HCT116 (cell line): ENCODE measurements at regions not wholly inside any gene's neighbourhood (a gene's known extent, or its start where the extent isn't known, plus 50 kb on each side); places are given as distances from the start of the nearest gene placed in this dataset.

Experiments used
- ATAC-seq: fragments of 200-7000 bp; cut with Tn5 transposase; 2 replicates; pipeline ENCODE4 v1.9.1; 2020; ENCODE audit warnings: mild to moderate bottlenecking, moderate library complexity
- BruUV-seq: library from RNA; stranded (reverse); fragments of 400-500 nt; replicated peaks from 2 replicates; lab custom pipeline; 2021; lab: Mats Ljungman, UMichigan
- CTCF ChIA-PET: fragments of 300-600 bp; sonication (Branson Sonifier 250); formaldehyde crosslinking; loops from one replicate; lab custom pipeline; 2021; ENCODE audit warnings: antibody characterized with exemption; lab: Charles Lee
- POLR2A ChIA-PET: fragments of 300-600, 350-600 bp; sonication (Branson Sonifier 250); formaldehyde crosslinking; loops from one replicate; lab custom pipeline; 2021; ENCODE audit warnings: antibody characterized with exemption; lab: Charles Lee
- RAD21 ChIA-PET, 2 experiments: fragments of 300-600 bp; sonication (Branson Sonifier 250); formaldehyde crosslinking; loops; one replicate each; lab custom pipeline; 2023; ENCODE audit warnings: low total read pairs in 2 of 2; ENCODE audit not compliant: uncharacterized antibody in 2 of 2, unreplicated experiment in 2 of 2, low non-redundant PET in 1 of 2; lab: Charles Lee
- DNase-seq: peaks from one replicate; pipeline ENCODE4 v3.0.0-alpha.2; 2010; ENCODE audit warnings: low read depth, low spot score
- H2AFZ ChIP-seq: fragments of 200-600 bp; shearing (Covaris generic), sonication (generic); 2 replicates; pipeline ENCODE4 v1.6.1; 2017; ENCODE audit warnings: low read depth, mixed run types, mixed read lengths, antibody characterized with exemption, low read length; ENCODE audit not compliant: poor library complexity, severe bottlenecking
- H3K27ac ChIP-seq: 2 replicates; pipeline ENCODE4 v1.5.1; 2012; ENCODE audit warnings: low read depth, low read length
- H3K27me3 ChIP-seq: fragments of 200-600 bp; sonication (generic); 2 replicates; pipeline ENCODE4 v1.6.1; 2016; ENCODE audit warnings: mixed run types, low read length, mixed read lengths; ENCODE audit not compliant: insufficient read depth
- H3K36me3 ChIP-seq, 2 experiments: fragments of 200-500 bp in 1 of 2; fragments of 200-600 bp in 1 of 2; sonication (Bioruptor generic) in 1 of 2; sonication (generic) in 1 of 2; 2 replicates each; pipeline versions ENCODE4 v1.5.1 to v1.6.1; 2014 to 2016; ENCODE audit warnings: low read length in 2 of 2, inconsistent platforms in 1 of 2, mixed read lengths in 1 of 2, mixed run types in 1 of 2; ENCODE audit not compliant: insufficient read depth in 2 of 2, control insufficient read depth in 1 of 2
- H3K4me1 ChIP-seq, 2 experiments: fragments of 200-600 bp in 1 of 2; sonication (generic) in 1 of 2; 2 replicates each; pipeline versions ENCODE4 v1.5.1 to v1.6.1; 2012 to 2017; ENCODE audit warnings: low read length in 2 of 2, inconsistent platforms in 1 of 2, mild to moderate bottlenecking in 1 of 2, mixed read lengths in 1 of 2, mixed run types in 1 of 2, moderate library complexity in 1 of 2; ENCODE audit not compliant: insufficient read depth in 2 of 2, control insufficient read depth in 1 of 2
- H3K4me2 ChIP-seq: fragments of 200-600 bp; sonication (generic); 2 replicates; pipeline ENCODE4 v1.6.1; 2017; ENCODE audit warnings: mixed run types, low read length, mixed read lengths
- H3K4me3 ChIP-seq, 2 experiments: fragments of 200-600 bp in 1 of 2; sonication (generic) in 1 of 2; replicated peaks in 1 of 2; 2 replicates each; pipeline ENCODE4 v1.5.1; 2011 to 2016; ENCODE audit warnings: low read length in 2 of 2, control low read depth in 1 of 2, low read depth in 1 of 2, mild to moderate bottlenecking in 1 of 2, mixed read lengths in 1 of 2, mixed run types in 1 of 2
- H3K79me2 ChIP-seq: fragments of 200-600 bp; sonication (generic); 2 replicates; pipeline ENCODE4 v1.6.1; 2017; ENCODE audit warnings: mild to moderate bottlenecking, mixed run types, low read length, moderate library complexity, mixed read lengths; ENCODE audit not compliant: insufficient read depth
- H3K9ac ChIP-seq: fragments of 200-600 bp; sonication (generic); 2 replicates; pipeline ENCODE4 v1.6.1; 2016; ENCODE audit warnings: low read length, mixed read lengths
- H3K9me2 ChIP-seq: fragments of 200-600 bp; sonication (generic), shearing (Covaris generic); 2 replicates; pipeline ENCODE4 v1.6.1; 2017; ENCODE audit warnings: mixed run types, mild to moderate bottlenecking, moderate library complexity; ENCODE audit not compliant: insufficient read depth
- H3K9me3 ChIP-seq, 2 experiments: fragments of 200-500 bp in 1 of 2; fragments of 200-600 bp in 1 of 2; sonication (Bioruptor generic) in 1 of 2; sonication (generic) in 1 of 2; 2 replicates each; pipeline ENCODE4 v1.6.1; 2014 to 2017; ENCODE audit warnings: low read length in 2 of 2, mixed read lengths in 2 of 2, inconsistent platforms in 1 of 2, low read depth in 1 of 2, mild to moderate bottlenecking in 1 of 2, mixed run types in 1 of 2, moderate library complexity in 1 of 2; ENCODE audit not compliant: control insufficient read depth in 1 of 2, insufficient read depth in 1 of 2
- H4K20me1 ChIP-seq: fragments of 200-600 bp; sonication (generic), shearing (Covaris generic); 2 replicates; pipeline ENCODE4 v1.6.1; 2017; ENCODE audit warnings: mixed run types, mild to moderate bottlenecking, moderate library complexity; ENCODE audit not compliant: insufficient read depth
- CEBPB ChIP-seq: IDR thresholded peaks from 2 replicates; pipeline ENCODE4 v1.6.1; 2012; ENCODE audit warnings: low read depth
- SRF ChIP-seq: IDR thresholded peaks from 2 replicates; pipeline ENCODE4 v1.6.1; 2012; ENCODE audit warnings: low read depth
- intact Hi-C: fragments of 100-400 bp; cut with micrococcal nuclease; formaldehyde crosslinking; loops from 2 replicates; pipeline ENCODE4 v1.10.0; 2022
- TF ChIP-seq, protein P1 (sequence below), 3 experiments: fragments of 200-600 bp in 1 of 3; sonication (generic) in 1 of 3; IDR thresholded peaks in 2 of 3; conservative IDR thresholded peaks in 1 of 3; 2 replicates each; pipeline ENCODE4 v1.5.1; 2012 to 2017; ENCODE audit warnings: low read depth in 2 of 3, low read length in 2 of 3, antibody characterized with exemption in 1 of 3, borderline replicate concordance in 1 of 3, control low read depth in 1 of 3, mild to moderate bottlenecking in 1 of 3, mixed read lengths in 1 of 3, mixed run types in 1 of 3, moderate library complexity in 1 of 3; ENCODE audit not compliant: insufficient read depth in 1 of 3

DNA sequence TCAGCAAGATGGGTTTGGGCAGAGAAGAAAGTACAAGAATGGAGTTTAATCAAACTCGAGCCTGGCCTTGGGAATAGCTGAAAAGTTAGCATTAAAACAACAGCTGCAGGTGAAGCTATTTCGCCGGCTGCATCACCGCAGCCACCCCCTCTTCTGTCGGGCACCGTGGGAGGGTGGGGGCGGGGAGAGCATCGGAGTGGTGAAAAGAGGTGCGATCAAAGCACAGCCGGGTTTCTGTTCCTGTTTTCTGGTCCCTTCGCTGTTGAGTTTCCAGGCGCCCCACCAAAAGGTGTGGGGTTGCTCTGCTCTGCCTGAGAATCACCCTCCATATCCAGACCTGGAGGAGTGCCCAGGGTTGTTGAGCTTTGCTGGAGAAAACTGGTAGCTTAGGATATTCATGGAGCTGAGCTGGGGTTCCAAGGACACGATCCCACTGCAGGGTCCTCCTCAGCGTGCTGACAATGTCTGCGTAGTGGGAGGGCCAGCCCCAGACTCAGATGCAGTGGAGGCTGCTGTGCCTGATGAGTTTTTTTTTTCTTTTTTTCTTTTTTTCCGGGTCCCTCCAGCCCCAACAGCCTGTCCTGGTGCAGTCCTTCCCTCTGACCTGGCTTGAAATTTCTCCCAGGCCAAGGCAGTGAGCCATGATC, 127.5 kb upstream of the C1orf174 start:
- DNase-seq (no peak), ATAC-seq (no peak)
- no TSS peak for BruUV-seq
- Histone ChIP-seq H3K9me2 (no peaks in the 10 kb centered on the region), H3K27me3 (peaks cover 23% of the 10 kb centered on the region), H3K4me3 (no peak overlapping the region), H2AFZ (no peak overlapping the region), H3K4me2 (no peak overlapping the region), H3K36me3 (no peaks in the 10 kb centered on the region), H3K9me3 (no peaks in the 10 kb centered on the region), H3K27ac (no peak overlapping the region), H3K4me1 (no peaks in the 10 kb centered on the region), H3K9ac (no peak overlapping the region), H4K20me1 (no peaks in the 10 kb centered on the region), H3K79me2 (no peaks in the 10 kb centered on the region)
- TF ChIP-seq, protein P1, sequence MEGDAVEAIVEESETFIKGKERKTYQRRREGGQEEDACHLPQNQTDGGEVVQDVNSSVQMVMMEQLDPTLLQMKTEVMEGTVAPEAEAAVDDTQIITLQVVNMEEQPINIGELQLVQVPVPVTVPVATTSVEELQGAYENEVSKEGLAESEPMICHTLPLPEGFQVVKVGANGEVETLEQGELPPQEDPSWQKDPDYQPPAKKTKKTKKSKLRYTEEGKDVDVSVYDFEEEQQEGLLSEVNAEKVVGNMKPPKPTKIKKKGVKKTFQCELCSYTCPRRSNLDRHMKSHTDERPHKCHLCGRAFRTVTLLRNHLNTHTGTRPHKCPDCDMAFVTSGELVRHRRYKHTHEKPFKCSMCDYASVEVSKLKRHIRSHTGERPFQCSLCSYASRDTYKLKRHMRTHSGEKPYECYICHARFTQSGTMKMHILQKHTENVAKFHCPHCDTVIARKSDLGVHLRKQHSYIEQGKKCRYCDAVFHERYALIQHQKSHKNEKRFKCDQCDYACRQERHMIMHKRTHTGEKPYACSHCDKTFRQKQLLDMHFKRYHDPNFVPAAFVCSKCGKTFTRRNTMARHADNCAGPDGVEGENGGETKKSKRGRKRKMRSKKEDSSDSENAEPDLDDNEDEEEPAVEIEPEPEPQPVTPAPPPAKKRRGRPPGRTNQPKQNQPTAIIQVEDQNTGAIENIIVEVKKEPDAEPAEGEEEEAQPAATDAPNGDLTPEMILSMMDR (IDR thresholded peaks at IDR 0.05 in 2 of 3, conservative IDR thresholded peaks at IDR 0.05 in 1 of 3; ENCODE audit: borderline replicate concordance in 1 of 3, insufficient read depth in 1 of 3, low read depth in 2 of 3, low read length in 2 of 3) = no peak
- RAD21 ChIA-PET = no interaction called here
- POLR2A ChIA-PET = no interaction called here
- CTCF ChIA-PET = no interaction called here
- intact Hi-C loops = no loop called here

- no peak overlapping the region for H3K27ac ChIP-seq
- CTCF ChIA-PET = no interaction called here
- no peak overlapping the region for H2AFZ ChIP-seq
- H3K9me2 ChIP-seq = no peaks in the 10 kb centered on the region
- DNase-seq = no peak
- RAD21 ChIA-PET = no interaction called here
- no peaks in the 10 kb centered on the region for H3K9me3 ChIP-seq
- no peak overlapping the region for H3K4me2 ChIP-seq
- H3K79me2 ChIP-seq = no peaks in the 10 kb centered on the region
- H3K4me3 ChIP-seq = no peak overlapping the region
- H3K4me1 ChIP-seq = no peaks in the 10 kb centered on the region
- intact Hi-C loops = no loop called here
- no peak for ATAC-seq
- BruUV-seq = no TSS peak
- no peak overlapping the region for H3K9ac ChIP-seq
- POLR2A ChIA-PET = no interaction called here
- H3K36me3 ChIP-seq = no peaks in the 10 kb centered on the region
- H3K27me3 ChIP-seq = peaks cover 20% of the 10 kb centered on the region
- no peak for TF ChIP-seq SRF
- no peak for TF ChIP-seq CEBPB
- no peaks in the 10 kb centered on the region for H4K20me1 ChIP-seq
These were observed 128.0 kb upstream of the C1orf174 start for GRCh38 chr1:4028139-4028501.
